GM12865 (cell line): ENCODE measurements at regions not wholly inside any gene's neighbourhood (a gene's known extent, or its start where the extent isn't known, plus 50 kb on each side); places are given as distances from the start of the nearest gene placed in this dataset.

Experiments used
- DNase-seq: peaks from one replicate; pipeline ENCODE4 v3.0.0; 2010; ENCODE audit warnings: low read depth
- H3K4me3 ChIP-seq: 2 replicates; pipeline ENCODE4 v1.5.1; 2011; ENCODE audit warnings: mild to moderate bottlenecking, low read depth, low read length, control low read depth
- TF ChIP-seq, protein P1 (sequence below): IDR thresholded peaks from 2 replicates; pipeline ENCODE4 v1.5.1; 2011; ENCODE audit warnings: low read length, control low read depth, low read depth, inconsistent platforms; ENCODE audit not compliant: insufficient read depth; ENCODE audit errors: missing control alignments

DNA sequence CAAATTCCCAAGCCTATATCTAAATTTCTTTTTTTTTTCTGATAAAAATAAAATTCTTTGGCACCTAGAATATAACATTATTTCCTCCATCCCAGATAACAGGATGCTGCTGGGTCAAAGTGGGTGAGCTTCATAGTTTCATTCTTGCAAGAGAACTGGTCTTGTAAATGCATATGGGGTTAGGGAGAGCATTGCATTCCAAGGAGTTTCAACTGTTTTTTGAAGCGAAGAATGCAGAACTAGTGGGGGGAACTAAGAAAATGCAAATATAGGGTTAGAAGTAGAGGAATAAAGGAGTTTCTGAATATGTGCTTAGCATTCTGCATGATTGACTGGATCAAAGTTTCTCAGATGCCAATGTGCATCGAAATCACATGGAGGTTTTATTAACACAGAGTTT lies 347.2 kb upstream of the XYLT1 start:
- no peak for DNase-seq
- H3K4me3 ChIP-seq, result no peak overlapping the region
- TF ChIP-seq, protein P1, sequence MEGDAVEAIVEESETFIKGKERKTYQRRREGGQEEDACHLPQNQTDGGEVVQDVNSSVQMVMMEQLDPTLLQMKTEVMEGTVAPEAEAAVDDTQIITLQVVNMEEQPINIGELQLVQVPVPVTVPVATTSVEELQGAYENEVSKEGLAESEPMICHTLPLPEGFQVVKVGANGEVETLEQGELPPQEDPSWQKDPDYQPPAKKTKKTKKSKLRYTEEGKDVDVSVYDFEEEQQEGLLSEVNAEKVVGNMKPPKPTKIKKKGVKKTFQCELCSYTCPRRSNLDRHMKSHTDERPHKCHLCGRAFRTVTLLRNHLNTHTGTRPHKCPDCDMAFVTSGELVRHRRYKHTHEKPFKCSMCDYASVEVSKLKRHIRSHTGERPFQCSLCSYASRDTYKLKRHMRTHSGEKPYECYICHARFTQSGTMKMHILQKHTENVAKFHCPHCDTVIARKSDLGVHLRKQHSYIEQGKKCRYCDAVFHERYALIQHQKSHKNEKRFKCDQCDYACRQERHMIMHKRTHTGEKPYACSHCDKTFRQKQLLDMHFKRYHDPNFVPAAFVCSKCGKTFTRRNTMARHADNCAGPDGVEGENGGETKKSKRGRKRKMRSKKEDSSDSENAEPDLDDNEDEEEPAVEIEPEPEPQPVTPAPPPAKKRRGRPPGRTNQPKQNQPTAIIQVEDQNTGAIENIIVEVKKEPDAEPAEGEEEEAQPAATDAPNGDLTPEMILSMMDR, result no peak

DNA sequence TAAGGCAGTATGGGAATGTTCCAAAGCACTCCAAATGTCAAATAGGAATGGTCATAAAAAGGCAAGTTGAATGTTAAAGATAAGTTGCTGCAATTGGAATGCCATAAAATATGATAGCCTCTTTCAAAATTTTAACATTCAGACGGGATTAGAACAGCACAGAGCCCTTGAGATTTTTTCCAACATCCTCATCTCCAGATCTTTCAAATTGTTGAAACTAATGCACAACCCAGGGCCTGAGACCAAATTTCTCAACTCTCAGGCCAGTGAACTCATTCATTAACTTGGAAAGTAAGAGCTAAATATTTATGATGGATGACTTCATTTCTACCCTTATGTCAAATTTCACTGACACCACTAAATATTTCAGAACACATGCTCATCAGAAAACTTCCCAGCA lies 346.5 kb upstream of the XYLT1 start:
- no peak for DNase-seq
- no peak overlapping the region for H3K4me3 ChIP-seq
- TF ChIP-seq, protein P1, result no peak

DNA sequence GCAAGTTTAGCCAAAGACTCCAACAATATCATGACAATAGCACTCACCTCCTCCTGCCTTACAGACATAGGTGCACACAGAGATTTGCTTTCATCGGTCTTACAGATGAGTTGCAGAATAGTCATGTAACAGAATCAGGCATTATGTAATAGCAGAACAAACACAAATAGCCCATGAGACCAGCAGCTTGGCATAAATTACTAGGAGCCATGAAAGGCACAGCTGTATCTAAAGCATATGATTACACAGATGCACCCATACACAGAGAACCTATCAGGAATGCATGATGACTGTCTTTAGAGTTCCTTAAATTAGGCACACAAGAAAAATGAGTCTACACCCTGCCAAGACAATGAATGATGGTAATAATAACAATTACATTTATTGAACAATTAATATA lies 342.0 kb upstream of the XYLT1 start:
- DNase-seq, result no peak
- TF ChIP-seq, protein P1, result no peak
- no peak overlapping the region for H3K4me3 ChIP-seq

DNA sequence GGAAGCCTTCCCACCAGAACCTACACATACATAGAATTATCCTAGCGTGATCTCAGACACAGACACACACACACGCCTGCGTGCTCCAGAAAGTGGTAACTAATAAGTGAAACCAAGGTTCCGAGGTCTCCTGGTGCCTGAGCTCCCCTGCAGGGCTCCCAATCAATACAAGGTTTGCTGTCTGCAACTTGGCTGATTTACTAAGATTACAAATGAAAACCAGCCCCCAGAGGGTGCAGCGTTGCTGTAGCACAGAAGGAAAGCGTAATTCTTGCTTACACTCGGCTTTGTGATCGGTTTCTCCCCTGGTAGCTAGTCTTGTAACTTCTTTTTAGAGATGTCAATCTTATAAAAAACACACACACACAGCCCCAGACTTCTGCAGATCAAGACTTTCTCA lies 334.1 kb upstream of the XYLT1 start:
- no peak for DNase-seq
- TF ChIP-seq, protein P1, result no peak
- H3K4me3 ChIP-seq, result no peak overlapping the region

DNA sequence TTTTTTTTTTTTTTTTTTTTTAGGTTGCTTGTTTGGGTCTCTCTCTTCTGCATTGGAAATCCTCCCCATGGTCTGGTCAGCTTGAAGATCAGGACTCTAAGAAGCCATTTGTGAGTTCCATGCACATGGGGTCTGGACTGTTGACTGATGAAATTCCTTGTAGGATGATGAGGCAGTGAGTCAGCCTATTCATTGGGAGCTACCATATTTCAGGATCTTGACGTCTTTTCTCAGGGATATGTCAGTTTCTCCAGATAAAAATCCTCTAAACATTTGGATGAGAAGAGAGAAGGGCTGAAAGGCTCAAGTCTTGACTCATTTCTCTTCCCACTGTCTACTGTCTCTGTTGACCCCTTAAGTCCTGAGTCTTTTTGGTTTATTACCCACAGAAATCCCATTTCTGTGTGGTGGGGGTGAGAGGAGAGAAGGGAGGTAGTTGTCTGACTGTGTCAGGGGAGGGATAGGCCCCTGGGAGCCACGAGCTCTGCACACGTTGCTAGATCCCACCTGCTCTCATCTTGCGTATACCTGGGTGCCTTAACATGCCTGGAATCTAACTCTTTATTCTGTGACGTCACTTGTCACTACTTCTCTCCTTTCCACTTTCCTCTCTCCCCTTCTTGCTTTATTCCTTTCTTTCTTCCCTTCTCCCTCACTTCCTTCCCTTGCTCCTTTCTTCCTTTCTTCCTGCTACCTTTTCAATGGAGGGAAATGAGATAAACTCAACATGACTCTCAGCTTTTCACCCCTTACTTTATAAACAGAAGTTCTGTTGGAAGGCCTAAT lies 333.1 kb upstream of the XYLT1 start:
- DNase-seq, result no peak
- TF ChIP-seq, protein P1, result no peak

DNA sequence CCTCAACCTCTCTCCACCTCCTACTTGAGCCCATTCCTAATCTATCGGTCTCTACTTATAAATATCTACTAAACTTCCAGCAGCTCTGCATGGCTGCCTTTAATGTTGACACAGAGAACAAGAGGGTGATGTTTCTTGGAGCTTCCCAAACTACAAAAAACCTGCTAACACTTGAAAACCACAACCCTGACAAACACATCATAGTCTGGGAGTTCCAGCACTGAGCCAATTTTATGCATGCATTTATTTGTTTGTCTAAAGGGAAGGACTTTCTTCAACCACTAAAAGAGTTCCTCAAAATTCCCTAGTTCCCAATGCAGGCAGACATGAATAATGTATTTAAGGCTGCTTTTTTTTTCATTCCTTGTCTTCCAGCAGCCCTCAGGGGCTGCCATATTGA lies 331.8 kb upstream of the XYLT1 start:
- H3K4me3 ChIP-seq, result no peak overlapping the region
- no peak for DNase-seq
- TF ChIP-seq, protein P1, result no peak

More for the DNA sequence above, 333.1 kb upstream of the XYLT1 start:
- no peak overlapping the region for H3K4me3 ChIP-seq

DNA sequence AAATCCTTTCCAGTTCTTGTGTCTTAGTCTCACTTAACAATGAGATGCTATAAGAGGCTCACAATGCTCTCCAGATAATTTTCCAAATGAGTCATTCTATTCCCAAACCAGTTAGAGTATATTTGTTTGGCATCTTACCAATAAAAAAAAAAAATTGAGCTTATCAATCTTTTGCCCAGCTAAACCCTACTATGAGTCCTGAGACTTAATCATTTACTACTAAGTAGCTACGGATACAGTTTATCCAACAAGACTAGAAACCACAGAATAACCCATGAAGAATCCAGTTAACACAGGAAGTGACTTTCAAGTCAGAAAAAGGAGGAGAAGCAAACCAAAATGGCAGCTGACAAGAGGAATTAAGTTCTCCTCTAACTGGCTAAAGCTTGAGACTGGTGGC lies 330.3 kb upstream of the XYLT1 start:
- no peak for DNase-seq
- TF ChIP-seq, protein P1, result no peak
- no peak overlapping the region for H3K4me3 ChIP-seq
